NOMO-1 treated with DMSO at 0.1 percent for 48 hours (cell line): ENCODE measurements at regions not wholly inside any gene's neighbourhood (a gene's known extent, or its start where the extent isn't known, plus 50 kb on each side); places are given as distances from the start of the nearest gene placed in this dataset.

ENCODE experiments used
- DNase-seq: peaks from one replicate; lab custom pipeline; 2025; ENCODE audit not compliant: unreplicated experiment; lab: John Stamatoyannopoulos, UW

DNA sequence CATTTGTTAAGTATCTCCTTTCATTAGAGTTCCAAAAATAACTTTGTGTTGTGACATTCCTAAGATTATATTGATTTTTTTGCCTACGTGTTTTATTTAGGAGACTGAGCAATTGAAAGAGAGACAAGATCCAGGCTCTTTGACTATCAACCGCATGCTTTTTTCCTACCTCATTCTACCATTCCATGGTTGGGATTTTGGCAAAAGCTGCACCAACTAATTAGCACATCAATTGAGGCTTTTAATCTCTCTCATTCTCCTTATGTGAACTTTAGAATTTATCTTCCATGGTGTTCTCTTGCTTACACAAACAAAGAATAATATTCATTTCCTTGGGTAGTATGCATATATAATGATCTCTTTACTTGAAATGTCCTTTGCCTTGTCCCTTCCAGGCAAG lies 338.7 kb upstream of the SMC2 start:
- DNase-seq, result no peak

DNA sequence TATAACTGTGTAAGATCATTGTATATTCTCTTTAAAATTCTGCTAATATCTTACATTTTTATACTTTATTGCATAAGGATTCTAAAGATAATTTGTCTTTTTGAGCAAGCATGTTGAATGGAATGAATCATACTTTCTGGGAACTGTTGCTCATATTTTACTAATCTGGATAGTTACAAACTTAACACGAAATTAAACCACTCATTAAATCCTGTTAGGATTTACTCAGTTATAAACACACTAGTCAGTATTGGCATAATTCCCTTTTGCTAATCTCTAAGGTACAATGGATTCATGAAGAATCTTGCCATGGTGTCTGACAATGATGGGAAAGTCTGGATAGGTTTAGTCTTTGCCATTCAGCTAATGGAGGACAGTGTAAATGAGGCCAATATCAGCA lies 338.1 kb upstream of the SMC2 start:
- no peak for DNase-seq

DNA sequence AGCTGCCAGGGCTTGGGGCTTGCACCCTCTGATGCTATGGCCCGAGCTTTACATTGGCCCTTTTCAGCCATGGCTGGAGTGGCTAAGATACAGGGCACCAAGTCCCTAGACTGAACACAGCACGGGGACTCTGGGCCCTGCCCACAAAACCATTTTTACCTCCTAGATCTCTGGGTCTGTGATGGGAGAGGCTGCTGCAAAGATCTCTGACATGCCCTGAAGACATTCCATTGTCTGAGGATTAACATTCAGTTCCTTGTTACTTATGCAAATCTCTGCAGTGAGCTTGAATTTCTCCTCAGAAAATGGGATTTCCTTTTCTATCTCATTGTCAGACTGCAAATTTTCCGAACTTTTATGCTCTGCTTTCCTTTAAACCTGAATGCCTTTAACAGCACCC lies 337.0 kb upstream of the SMC2 start:
- DNase-seq, result no peak

DNA sequence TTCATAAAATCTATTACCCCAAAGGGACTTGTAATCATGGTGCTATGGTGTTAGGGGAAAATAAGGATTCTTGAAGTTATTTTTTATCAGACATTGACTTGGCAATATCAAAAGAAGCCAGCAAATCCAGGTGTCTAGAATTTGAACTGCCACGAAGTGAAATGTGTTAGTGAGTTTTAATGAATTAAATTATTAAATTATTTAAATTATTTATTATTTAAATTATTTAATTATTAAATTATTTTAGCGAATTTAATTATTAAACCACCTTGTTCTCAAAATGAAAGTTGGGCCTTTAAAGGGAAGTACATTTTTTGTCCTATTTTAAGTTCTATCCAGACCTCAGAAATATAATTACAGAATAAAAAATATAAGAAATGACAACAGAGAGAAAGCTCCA lies 332.6 kb upstream of the SMC2 start:
- DNase-seq, result no peak

DNA sequence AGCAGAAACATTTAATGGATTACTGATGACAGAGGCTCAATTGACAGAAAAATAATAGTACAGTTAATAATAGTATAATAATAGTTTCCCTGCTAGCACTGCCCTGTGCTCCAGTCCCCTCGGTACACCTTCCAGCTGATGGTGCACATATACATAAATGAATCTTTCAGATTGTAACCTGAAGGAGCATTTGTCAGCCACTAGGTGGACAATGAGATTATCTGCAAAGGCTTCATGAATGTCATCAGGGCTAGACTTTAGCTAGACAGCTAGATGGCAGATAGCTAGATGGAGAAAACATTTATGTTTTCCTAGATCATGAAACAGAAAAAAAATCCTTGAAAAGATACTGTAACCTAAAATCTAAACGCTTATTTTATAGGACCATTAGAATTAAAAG lies 304.4 kb upstream of the SMC2 start:
- peak; percentile 5 for DNase-seq

DNA sequence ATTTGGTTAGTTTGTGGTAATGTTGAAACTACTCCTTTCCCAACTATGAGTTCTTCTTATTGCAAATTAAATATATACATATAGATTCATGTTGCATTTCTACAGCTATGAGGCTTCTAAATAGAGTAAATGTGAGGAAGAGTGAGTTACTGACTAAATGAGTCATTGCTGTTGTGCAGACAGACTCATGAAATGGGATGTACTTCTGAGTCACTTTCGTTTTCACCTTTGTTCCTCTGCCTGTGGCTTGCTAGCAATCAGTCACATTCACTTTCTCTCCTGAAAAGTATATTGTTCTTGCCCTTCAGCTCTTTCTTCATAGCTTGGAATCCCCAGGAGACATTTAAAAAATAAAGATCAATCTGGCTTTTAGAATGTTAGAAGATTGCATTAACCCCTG lies 295.5 kb upstream of the SMC2 start:
- DNase-seq, result peak; percentile 86

DNA sequence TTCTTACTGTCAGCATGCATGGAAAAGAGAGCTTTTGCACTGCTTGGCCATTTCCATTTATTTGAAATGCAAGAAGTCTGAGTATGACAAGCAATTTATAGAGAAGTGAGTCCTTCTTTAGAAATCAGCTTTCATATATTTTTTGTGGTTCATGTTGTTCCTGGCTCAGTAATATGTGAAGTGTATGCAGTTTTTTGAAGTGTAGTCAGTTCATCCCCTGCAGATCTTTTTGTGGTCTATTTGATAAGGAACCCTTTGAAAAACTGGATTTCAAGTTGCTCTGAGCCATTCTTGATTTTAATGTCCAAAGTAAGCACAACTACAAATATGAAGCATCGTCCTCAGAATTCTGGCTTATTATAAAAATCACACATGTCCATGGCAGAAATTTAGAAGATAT lies 294.1 kb upstream of the SMC2 start:
- DNase-seq, result no peak

DNA sequence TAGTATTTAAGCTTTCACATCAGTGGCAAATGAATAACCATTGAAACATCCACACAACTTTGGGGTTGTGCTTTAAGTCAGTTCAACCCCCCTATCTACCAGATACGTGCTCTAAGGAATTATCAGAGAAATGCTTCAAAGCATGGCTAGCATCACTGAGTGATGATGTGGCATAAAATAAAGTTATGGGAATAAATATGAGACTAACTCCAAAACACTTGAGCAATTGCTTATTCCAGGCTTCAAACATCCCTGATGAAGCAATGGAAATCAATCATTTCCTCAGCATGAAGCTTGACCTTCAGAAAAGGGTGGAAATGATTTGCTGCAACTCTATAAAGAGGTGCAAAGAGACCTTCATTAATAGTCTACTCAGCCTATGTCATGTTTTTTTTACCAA lies 292.0 kb upstream of the SMC2 start:
- no peak for DNase-seq

DNA sequence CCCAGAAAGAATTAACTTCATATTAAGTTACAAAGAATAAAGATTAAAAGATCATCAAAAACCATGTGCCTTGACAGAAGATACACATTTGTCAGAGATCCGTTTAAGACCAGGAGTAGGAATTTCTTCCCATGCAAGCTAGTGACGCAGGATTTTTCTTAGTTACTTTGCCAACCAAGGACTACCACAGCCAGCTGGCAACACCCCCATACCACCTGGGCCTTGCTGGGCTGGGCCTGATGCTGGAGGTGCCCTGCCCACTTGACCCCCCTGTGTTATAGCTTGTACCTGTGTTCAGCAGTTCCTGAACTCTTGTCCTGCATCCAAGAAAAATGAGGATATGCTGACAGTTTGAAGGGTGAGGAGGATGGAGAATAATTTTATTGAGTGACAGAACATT lies 290.9 kb upstream of the SMC2 start:
- DNase-seq, result no peak

DNA sequence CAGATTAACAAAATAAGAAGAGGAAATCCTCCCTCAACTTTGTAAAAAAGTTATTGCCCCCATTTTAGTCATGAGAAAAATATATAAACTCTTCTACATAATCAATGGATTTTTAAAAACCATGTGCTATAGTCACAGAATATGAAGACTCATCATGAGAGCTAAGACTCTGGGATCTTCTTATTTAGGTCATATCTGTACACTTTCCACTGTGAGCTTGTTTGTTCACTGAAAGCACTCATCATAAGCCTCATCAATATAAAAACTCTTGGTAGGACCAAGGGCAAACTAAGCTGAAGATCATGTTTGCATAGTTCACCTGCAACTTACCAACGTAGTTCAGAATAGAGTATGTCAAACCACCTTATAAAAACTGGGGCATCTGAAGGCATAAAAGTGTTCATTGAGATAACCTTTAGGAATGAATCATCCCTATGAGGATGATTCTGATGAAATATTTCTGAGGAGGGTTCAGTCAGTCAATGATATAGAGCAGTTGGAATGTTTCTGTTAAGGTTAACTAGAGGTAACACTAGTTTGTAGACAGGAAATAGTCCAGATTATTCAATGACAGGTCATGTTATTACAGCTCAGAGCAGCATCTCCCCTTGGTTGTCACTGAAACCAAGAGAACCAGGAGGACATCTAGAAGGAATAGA lies 289.9 kb upstream of the SMC2 start:
- DNase-seq, result no peak

DNA sequence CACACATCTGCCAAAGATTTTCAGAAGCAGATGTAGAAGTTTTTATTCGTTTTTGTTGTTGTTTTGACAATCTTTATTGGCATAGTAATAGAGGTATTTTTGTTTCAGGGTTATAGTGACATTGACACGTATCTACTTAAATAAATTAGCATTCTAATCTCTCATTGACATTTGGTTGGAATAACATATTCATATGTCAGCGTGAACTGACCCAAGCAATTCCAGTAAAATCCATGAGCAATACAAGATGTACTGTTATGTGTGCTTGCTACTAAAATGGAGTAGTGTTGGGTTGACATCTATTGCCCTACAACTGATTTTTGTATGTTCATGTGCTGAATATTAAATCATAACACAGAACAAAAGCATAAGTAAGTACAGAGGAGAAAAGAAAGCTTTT lies 284.4 kb upstream of the SMC2 start:
- no peak for DNase-seq

DNA sequence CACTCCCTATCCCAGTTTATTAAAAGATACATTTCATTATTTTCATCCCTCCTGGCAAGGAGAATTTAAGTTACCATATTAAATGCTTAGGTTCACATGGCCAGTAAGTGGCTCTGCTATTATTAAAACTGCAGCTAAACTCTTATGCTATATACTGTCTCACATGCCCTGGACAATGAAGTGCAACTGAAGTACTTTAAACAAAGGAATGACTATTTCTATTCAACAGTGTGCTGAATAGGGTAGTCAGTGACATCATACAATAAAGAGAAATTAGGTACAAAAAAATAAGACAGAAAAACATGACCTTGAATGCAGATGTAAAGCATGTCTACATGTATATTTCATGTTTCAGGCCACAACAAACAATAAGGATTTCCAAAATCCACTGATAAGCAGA lies 282.6 kb upstream of the SMC2 start:
- DNase-seq, result no peak

DNA sequence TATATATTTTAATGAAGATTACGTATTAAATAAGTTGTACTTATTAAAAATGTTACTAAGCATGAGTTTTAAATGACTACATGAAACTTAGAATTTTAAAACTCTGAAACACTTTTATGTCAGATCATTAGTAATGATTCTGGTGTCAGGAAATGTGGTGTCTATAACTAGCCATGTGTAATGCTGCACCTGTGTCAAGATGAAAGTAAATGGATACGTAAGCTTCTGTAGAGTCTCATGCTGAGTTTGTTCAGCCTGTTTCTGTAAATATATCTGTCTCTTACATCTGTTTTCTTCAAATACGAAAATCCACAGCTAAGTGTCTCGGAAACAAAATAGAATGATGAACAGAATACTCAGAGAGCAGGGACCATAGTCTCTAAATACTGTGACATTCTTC lies 278.0 kb upstream of the SMC2 start:
- DNase-seq, result no peak

DNA sequence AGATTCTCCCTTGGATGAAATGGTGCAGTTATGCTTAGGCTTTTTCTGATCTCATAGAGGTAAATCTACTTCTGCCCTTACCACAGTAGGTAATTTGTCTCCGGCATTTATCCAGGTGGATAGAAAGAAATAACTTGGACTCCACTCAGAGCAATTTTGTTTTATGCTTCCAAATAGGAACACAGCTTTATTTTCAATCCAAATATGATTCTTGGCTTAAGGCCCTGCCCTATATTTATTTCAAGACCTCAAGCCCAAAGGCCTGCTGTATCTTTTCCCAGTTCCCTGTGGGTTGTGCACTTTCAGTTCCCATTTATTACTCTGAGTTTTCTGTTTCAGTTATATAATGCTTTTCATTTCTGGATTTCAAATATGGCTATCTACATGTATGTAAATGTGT lies 274.2 kb upstream of the SMC2 start:
- DNase-seq, result peak; percentile 10

DNA sequence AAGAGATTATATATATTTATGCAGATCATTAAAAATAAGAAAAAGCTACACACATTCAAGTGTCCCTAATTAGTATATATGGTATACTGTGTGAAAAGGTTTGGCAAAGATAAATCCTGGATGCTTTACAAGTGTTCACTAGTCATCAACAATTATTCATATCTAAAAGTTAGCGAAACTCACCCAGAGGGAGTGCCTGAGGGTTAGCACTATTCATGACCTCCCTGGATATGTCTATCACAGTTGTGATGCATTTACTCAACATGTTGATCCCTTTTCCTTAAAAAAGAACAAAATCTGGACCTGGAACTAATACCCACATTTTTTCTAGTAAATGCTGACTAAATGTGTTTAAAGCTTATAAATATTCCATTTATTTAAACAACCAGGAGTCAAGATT lies 273.0 kb upstream of the SMC2 start:
- no peak for DNase-seq

DNA sequence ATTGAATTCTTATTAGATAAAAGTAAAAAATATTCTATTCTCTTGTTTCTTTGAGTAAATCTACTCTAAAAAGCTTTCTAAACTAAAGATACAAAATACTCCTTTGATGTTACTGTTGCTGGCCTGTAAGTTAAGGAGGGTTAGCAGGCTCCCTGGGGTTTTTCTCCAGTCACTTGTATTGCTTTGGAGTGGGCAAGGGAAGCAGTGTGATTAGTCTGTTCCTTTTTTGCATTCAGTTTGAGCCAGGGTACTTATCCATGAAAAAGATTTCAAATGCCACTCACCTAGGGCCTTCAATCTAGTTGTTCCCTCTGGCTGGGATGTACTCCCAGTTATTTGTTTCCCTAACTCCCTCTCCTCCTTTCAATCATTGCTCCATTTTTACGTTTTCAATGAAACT lies 256.2 kb upstream of the SMC2 start:
- no peak for DNase-seq

DNA sequence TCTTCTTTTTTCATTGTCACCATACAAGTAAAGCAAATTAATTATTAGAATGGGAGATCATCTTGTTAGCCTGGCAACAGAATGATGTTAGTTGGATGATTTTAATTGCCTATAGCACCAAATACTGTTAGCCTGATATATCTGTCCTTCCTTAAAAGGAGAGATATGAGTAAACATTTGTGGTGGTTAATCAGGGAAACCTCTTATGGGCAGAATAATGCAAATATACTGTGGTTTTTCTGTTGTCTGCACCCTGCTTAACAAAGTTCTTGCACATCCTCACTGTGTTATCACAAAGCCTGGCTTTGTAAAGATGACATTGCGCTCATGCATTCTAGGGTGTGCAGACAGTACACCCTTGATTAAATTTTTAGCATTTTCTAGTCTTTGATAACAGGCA lies 254.9 kb upstream of the SMC2 start:
- DNase-seq, result no peak

DNA sequence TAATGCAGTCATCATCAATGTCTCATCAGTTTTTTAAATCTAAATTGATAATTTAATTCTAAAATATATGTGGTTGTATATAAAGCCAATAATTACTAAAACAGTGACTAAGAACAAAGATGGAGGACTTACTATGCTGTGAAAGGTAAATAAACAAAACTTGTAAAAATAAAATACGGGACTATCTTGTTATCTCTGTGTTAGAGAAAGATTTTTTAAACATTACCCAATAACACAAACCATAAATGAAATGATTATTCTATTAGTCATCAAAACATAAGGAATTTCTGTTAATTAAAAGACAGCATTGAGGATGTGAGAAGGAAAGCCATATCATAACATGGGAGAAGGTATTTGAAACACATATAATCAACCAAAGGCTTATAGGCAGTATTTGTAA lies 226.2 kb upstream of the SMC2 start:
- DNase-seq, result no peak

DNA sequence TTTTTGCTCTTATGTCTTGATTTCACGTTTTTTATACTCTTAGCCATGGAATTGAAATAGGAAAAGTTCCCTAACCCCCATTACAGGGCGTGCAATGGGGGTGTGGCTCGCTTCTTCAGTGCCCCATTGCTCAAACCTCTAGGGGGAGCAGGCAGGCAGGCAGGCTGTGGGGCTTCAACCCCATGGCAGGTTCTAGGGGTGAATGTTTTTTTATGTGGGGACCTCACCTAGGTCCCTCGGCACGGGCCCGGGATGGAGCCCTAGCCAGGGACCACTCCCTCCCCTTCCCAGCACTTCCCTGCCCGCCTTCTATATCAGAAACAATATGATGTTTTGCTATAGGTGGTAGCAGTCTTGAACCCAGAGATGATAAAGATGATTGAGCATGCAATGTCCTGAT lies 221.3 kb upstream of the SMC2 start:
- no peak for DNase-seq

DNA sequence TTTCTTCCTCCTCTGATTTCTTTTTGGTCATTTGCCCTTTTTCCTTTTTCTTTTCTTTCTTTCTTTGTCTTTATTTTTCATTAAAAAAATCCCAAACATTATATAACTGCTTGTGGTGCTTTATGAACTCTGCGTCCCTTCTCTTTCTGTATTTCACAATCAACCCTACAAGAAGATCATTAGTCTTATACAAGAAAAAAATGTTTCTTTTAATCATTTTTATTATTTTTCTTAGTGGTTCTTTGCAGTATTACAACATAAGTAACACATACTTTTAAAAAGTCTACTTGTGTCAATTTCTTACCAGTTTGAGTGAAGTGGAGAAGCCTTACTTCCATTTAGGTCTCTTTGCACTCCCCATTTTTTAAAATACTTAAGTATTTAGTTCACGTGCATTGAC lies 212.7 kb upstream of the SMC2 start:
- DNase-seq, result no peak

DNA sequence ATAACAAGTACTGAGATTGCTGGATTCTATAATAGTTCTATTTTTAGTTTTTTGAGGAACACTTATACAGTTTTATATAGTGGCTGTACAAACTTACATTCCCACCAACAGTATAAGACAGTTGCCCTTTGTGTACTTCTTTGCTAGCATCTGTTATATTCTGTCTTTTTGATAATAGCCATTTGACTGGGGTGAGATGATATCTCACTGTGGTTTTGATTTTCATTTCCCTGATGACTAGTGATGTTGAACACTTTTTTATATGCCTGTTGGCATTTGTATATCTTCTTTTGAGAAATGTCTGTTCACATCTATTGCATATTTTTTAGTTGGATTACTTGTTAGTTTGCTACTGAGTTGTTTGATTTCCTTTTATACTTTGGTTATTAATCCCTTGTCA lies 204.1 kb upstream of the SMC2 start:
- no peak for DNase-seq

DNA sequence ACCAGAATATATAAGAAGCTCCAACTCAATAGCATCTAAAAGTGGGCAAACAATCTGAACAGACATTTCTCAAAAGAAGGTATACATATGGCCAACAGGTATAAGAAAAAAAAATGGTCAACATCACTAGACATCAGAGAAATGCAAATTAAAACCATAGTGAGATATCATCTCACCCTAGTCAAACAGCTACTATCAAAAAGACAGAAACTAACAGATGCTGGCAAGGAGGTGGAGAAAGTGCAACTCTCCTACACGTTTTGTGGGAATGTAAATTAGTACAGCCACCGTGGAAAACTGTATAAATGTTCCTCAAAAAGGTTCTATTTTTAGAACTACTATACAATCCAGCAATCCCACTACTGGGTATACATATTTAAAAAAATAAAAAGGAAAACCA lies 199.9 kb upstream of the SMC2 start:
- DNase-seq, result no peak

DNA sequence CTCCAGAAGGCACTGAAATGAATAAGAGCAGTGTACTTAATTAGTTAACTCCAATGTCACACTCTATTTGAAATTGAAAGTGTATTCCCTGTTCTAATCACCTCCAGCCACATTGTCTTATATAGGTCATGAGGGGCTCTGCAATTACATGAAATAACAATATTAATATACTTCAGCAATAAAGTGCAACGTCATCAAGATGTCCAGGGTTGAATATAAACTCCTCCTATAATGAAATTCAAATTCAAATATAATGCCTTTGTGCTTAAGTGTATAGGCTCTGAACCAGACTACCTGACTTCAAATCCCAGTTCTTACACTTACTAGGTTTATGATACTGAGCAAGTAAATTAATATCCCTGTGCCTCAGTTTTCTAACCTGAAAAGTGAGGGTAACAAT lies 195.6 kb upstream of the SMC2 start:
- DNase-seq, result no peak

DNA sequence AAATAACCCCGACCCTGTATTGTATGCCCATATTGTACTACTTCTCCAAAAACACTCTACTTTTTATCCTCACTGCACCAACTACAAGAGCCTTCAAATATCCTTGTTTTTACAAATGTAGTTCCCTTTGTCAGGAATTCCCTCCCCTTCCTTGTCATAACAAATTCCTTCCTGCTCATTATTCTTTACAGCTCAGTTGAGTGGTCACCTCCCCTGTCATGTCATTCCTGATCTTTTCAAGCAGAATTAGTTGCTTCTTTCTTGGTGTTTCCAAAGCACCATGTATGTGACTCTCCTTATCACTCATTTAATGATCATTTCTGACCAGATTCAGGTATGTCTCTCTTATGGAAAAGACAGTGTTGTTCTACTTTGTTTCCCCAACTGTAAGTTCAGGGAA lies 194.2 kb upstream of the SMC2 start:
- no peak for DNase-seq
